Ectodermal cell (in vitro differentiated cells): ENCODE measurements at regions not wholly inside any gene's neighbourhood (a gene's known extent, or its start where the extent isn't known, plus 50 kb on each side); places are given as distances from the start of the nearest gene placed in this dataset.

Experiments
- H3K27ac ChIP-seq: 2 replicates; pipeline ENCODE4 v1.7.0; 2013; ENCODE audit warnings: mild to moderate bottlenecking, low read depth, low read length; ENCODE audit not compliant: insufficient read depth, poor library complexity, severe bottlenecking
- H3K27me3 ChIP-seq: 2 replicates; pipeline ENCODE4 v1.7.0; 2013; ENCODE audit warnings: mild to moderate bottlenecking, low read length; ENCODE audit not compliant: insufficient read depth, control insufficient read depth, poor library complexity, severe bottlenecking
- H3K36me3 ChIP-seq: one replicate; pipeline ENCODE4 v1.7.0; 2013; ENCODE audit warnings: low read length; ENCODE audit not compliant: control insufficient read depth, insufficient read depth
- H3K4me1 ChIP-seq: one replicate; pipeline ENCODE4 v1.7.0; 2013; ENCODE audit warnings: low read length; ENCODE audit not compliant: control insufficient read depth, insufficient read depth
- H3K4me3 ChIP-seq: 2 replicates; pipeline ENCODE4 v1.7.0; 2013; ENCODE audit warnings: low read depth, low read length, control low read depth; ENCODE audit not compliant: insufficient read depth
- H3K9me3 ChIP-seq: 2 replicates; pipeline ENCODE4 v1.7.0; 2013; ENCODE audit warnings: mild to moderate bottlenecking, low read length, moderate library complexity; ENCODE audit not compliant: control insufficient read depth
- WGBS, 2 experiments: methylation state at CpG; one replicate each; pipeline ENCODE4 v1.1.7; 2013; ENCODE audit warnings: missing lambda C conversion rate in 2 of 2; 5-methylcytosine and 5-hydroxymethylcytosine counted together

DNA sequence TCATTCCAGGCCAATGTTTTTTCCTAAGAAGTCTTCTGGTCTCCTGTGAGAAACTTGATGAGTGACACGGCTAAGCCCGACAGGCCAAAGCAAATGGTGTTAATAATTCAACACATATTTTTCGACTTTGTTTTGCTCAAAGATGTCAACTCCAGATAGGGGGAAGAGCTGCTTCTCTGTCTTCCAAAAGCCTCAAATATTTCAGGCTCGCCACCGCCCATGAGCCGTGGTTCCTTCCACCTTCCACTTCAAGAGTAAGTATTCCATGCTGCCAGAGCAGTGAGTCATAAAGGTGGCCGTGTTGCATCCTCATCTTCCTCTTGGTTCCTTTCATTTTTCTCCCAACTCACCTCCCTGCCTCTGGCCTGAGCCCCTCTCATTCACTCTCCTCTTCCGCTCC lies 272.6 kb downstream of the EFNB2 start:
- Histone ChIP-seq H3K9me3 (no peaks in the 10 kb centered on the region), H3K36me3 (peaks cover 4% of the 10 kb centered on the region), H3K4me3 (no peak overlapping the region), H3K27ac (no peak overlapping the region), H3K27me3 (no peaks in the 10 kb centered on the region), H3K4me1 (no peaks in the 10 kb centered on the region)
- 94 to 96% methylated on average over 8 of the region's 8 CpGs for WGBS, 2 experiments

DNA sequence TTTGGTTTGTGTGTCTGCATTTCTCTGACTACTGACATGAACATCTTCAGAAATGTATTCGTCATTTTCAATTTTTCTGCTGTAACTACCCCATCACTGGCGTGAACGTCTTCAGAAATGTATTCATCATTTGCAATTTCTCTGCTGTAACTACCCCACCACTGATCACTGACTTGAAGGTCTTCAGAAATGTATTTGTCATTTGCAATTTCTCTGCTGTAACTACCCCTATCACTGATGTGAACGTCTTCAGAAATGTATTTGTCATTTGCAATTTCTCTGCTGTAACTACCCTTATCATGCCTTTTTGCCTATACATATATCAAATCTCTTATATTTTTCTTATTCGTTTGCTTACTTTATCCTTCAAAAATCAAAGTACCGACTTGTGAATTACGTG lies 274.0 kb downstream of the EFNB2 start:
- Histone ChIP-seq H3K27me3 (no peaks in the 10 kb centered on the region), H3K27ac (no peak overlapping the region), H3K36me3 (peaks cover 4% of the 10 kb centered on the region), H3K9me3 (no peaks in the 10 kb centered on the region), H3K4me3 (no peak overlapping the region), H3K4me1 (no peaks in the 10 kb centered on the region)
- 94 to 96% methylated on average over 7 of the region's 7 CpGs for WGBS, 2 experiments

GRCh38 chr13:106260352-106260751 lies 275.1 kb downstream of the EFNB2 start:
- no peak overlapping the region for H3K27ac ChIP-seq
- no peaks in the 10 kb centered on the region for H3K27me3 ChIP-seq
- H3K9me3 ChIP-seq, result no peaks in the 10 kb centered on the region
- WGBS, 2 experiments, result 93 to 96% methylated on average over 20 of the region's 20 CpGs
- no peaks in the 10 kb centered on the region for H3K4me1 ChIP-seq
- H3K36me3 ChIP-seq, result peaks cover 4% of the 10 kb centered on the region
- H3K4me3 ChIP-seq, result no peak overlapping the region

- Histone ChIP-seq H3K4me1 (no peaks in the 10 kb centered on the region), H3K27ac (no peak overlapping the region), H3K36me3 (peaks cover 4% of the 10 kb centered on the region), H3K9me3 (no peaks in the 10 kb centered on the region), H3K4me3 (no peak overlapping the region), H3K27me3 (no peaks in the 10 kb centered on the region)
- 97 to 98% methylated on average over 19 of the region's 19 CpGs for WGBS, 2 experiments
Measured at GRCh38 chr13:106259928-106260327, 275.5 kb downstream of the EFNB2 start.

- 29 to 72% methylated on average over 1 to 4 of the region's 4 CpGs for WGBS, 2 experiments
- Histone ChIP-seq H3K27me3 (no peaks in the 10 kb centered on the region), H3K4me3 (no peak overlapping the region), H3K4me1 (no peaks in the 10 kb centered on the region), H3K36me3 (no peaks in the 10 kb centered on the region), H3K9me3 (no peaks in the 10 kb centered on the region), H3K27ac (no peak overlapping the region)
Measured at GRCh38 chr13:106246666-106247188, 288.7 kb downstream of the EFNB2 start.

DNA sequence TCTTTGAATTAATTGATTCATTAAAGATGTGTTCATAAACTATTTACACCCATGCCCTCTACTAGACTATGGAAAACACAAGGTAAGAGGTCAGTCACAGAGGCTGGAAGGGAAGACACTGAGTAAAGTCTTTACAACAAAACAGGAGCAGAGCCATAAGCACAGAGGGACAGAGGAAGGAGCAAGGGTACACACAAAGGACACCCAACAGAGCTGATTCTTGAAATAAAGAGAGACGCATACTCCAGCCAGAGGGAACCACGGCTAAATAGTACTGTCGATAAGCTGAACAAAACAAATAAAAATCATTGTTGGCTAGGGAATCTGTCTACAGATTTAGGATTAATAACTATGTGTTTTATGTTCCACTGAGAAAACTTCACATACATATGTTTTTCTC lies 289.2 kb downstream of the EFNB2 start:
- Histone ChIP-seq H3K4me3 (no peak overlapping the region), H3K27ac (no peak overlapping the region), H3K9me3 (no peaks in the 10 kb centered on the region), H3K36me3 (no peaks in the 10 kb centered on the region), H3K4me1 (no peaks in the 10 kb centered on the region), H3K27me3 (no peaks in the 10 kb centered on the region)
- WGBS, 2 experiments, result 35 to 42% methylated on average over 2 to 3 of the region's 3 CpGs

GRCh38 chr13:106243011-106243565 lies 292.4 kb downstream of the EFNB2 start:
- H3K27me3 ChIP-seq, result no peaks in the 10 kb centered on the region
- H3K9me3 ChIP-seq, result no peaks in the 10 kb centered on the region
- no peaks in the 10 kb centered on the region for H3K36me3 ChIP-seq
- no peaks in the 10 kb centered on the region for H3K4me1 ChIP-seq
- 83% methylated on average over 4 to 5 of the region's 6 CpGs for WGBS, 2 experiments
- H3K4me3 ChIP-seq, result no peak overlapping the region
- no peak overlapping the region for H3K27ac ChIP-seq

DNA sequence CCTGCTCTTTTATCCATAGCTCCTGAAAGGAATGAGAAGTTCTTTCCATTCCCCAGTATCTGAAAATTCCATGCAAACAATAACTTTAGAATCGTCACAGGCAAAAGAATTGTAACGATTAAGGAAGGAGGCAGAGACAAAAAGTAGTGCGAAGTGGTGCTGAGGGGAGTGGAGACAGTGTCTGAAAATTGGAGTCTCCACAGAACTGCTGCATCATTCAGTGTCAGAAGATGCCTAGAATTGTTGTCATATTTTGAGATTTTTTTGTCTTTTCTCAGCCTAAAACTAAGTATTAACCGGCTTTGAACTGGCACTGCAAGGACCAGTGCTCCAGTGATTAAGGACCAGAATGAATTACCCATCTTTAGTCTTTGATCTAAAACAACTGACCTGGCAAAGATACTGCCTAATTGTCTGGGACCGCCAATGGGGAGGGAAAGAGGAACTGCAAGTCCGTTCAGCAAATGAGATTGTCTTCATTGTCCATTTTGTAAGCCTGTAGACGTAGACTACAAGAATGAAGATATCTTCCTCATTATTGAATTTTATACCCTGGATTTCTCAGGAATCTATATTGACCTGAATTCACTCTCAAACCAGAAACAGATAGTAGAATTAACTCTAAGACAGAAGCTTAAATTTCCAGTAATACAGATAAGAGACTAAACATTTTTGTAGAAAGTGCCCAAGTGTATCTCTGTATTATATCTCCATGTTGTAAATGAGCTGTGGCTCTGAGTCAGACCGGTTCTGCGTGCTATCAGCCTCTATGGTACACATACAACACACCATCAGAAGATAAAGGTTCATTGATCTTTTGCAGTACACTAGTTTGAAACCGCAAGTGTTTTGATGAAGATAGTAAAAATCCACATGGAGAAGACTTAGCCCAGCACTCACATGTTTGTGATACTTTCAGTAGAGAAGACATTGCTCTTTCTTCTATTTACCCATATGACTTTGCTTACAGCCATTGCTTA lies 293.2 kb downstream of the EFNB2 start:
- no peaks in the 10 kb centered on the region for H3K27me3 ChIP-seq
- H3K9me3 ChIP-seq, result no peaks in the 10 kb centered on the region
- no peaks in the 10 kb centered on the region for H3K36me3 ChIP-seq
- H3K4me1 ChIP-seq, result no peaks in the 10 kb centered on the region
- H3K27ac ChIP-seq, result no peak overlapping the region
- 90 to 94% methylated on average over 10 of the region's 10 CpGs for WGBS, 2 experiments
- no peak overlapping the region for H3K4me3 ChIP-seq

- 92 to 93% methylated on average over 8 of the region's 8 CpGs for WGBS, 2 experiments
Measured at GRCh38 chr13:106238690-106239089, 296.8 kb downstream of the EFNB2 start.

GRCh38 chr13:106234636-106235035 lies 300.8 kb downstream of the EFNB2 start:
- H3K9me3 ChIP-seq, result no peaks in the 10 kb centered on the region
- no peak overlapping the region for H3K4me3 ChIP-seq
- 92 to 94% methylated on average over 8 of the region's 9 CpGs for WGBS, 2 experiments
- H3K4me1 ChIP-seq, result no peaks in the 10 kb centered on the region
- H3K27ac ChIP-seq, result no peak overlapping the region
- H3K36me3 ChIP-seq, result no peaks in the 10 kb centered on the region
- no peaks in the 10 kb centered on the region for H3K27me3 ChIP-seq

More at GRCh38 chr13:106238690-106239089, 296.8 kb downstream of the EFNB2 start:
- H3K9me3 ChIP-seq, result no peaks in the 10 kb centered on the region
- H3K27ac ChIP-seq, result no peak overlapping the region
- no peaks in the 10 kb centered on the region for H3K36me3 ChIP-seq
- H3K4me3 ChIP-seq, result no peak overlapping the region
- no peaks in the 10 kb centered on the region for H3K27me3 ChIP-seq
- no peaks in the 10 kb centered on the region for H3K4me1 ChIP-seq
